Sigmoid colon (tissue), 4 donors: ENCODE measurements at regions not wholly inside any gene's neighbourhood (a gene's known extent, or its start where the extent isn't known, plus 50 kb on each side); places are given as distances from the start of the nearest gene placed in this dataset.

ENCODE experiments used
- EP300 ChIP-seq, 4 donors: sonication (generic); formaldehyde crosslinking; IDR thresholded peaks; one replicate each; pipeline ENCODE4 v1.6.1; 2017; ENCODE audit warnings: antibody characterized with exemption in 4 of 4
- TF ChIP-seq, protein P1 (sequence below), 4 experiments: fragments of 450-650 bp in 3 of 4; fragments of 200-600 bp in 1 of 4; IDR thresholded peaks; one replicate each; pipeline ENCODE4 v1.5.1; 2016 to 2019; ENCODE audit warnings: antibody characterized with exemption in 4 of 4, mild to moderate bottlenecking in 3 of 4, moderate library complexity in 2 of 4

DNA sequence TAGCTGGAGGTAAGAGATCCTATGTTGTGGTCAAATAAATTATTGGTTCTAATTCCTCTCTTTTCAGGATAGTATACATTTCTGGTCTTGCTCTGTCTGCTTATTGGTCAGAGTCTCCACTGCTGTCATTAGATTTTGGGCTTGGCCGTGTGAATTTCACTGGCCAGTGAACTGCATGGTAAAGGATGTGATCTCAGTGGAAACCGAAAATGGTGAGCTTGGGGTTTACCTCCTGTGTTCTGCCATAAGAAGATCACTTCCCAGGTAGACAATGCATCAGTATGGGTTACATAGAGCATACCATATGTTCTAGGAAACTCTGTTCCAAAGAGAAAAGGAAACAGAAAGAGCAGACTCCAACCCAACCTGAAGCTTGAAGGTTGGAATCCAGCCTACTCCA, 1123.3 kb upstream of the B3GALT2 start:
- TF ChIP-seq, protein P1, sequence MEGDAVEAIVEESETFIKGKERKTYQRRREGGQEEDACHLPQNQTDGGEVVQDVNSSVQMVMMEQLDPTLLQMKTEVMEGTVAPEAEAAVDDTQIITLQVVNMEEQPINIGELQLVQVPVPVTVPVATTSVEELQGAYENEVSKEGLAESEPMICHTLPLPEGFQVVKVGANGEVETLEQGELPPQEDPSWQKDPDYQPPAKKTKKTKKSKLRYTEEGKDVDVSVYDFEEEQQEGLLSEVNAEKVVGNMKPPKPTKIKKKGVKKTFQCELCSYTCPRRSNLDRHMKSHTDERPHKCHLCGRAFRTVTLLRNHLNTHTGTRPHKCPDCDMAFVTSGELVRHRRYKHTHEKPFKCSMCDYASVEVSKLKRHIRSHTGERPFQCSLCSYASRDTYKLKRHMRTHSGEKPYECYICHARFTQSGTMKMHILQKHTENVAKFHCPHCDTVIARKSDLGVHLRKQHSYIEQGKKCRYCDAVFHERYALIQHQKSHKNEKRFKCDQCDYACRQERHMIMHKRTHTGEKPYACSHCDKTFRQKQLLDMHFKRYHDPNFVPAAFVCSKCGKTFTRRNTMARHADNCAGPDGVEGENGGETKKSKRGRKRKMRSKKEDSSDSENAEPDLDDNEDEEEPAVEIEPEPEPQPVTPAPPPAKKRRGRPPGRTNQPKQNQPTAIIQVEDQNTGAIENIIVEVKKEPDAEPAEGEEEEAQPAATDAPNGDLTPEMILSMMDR (IDR thresholded peaks at IDR 0.05) = no peak
- TF ChIP-seq EP300 (IDR thresholded peaks at IDR 0.05) = no peak
